Fibroblast of the aortic adventitia (primary cell): ENCODE measurements at regions not wholly inside any gene's neighbourhood (a gene's known extent, or its start where the extent isn't known, plus 50 kb on each side); places are given as distances from the start of the nearest gene placed in this dataset.

ENCODE experiments used
- DNase-seq: peaks from one replicate; pipeline ENCODE4 v3.0.0-alpha.2; 2010; ENCODE audit warnings: low read depth
- H3K4me3 ChIP-seq: 2 replicates; pipeline ENCODE4 v1.5.1; 2011; ENCODE audit warnings: low read depth, mild to moderate bottlenecking, control low read depth, low read length, moderate library complexity
- CTCF ChIP-seq: IDR thresholded peaks from 2 replicates; pipeline ENCODE4 v1.5.1; 2011; ENCODE audit warnings: mild to moderate bottlenecking, low read length, control low read depth, inconsistent platforms; ENCODE audit not compliant: insufficient read depth

DNA sequence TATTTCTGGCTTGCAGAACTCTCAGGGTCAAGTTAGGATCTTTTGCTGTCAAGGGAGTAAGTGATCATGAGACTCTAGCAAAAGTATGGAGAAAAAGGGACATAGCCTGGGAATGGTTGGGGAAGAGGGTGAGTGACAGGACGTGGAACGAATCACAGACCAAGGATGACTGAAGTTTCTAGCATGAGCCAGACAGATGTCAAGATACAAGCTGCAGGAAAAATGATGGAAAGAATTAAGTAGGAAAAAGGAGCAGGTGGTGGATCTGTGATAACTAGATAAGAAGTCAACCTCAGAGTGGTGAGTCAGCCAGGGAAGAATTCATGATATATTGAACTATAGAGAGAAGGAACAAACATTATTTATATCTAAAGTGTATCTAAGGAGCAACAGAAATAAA, 159.8 kb upstream of the SYNDIG1 start:
- peak; percentile 52 for DNase-seq
- no peak for TF ChIP-seq CTCF
- H3K4me3 ChIP-seq: no peak overlapping the region

- no peak for TF ChIP-seq CTCF
- H3K4me3 ChIP-seq: no peak overlapping the region
- no peak for DNase-seq
These were observed 164.1 kb upstream of the SYNDIG1 start for GRCh38 chr20:24305371-24305770.

DNA sequence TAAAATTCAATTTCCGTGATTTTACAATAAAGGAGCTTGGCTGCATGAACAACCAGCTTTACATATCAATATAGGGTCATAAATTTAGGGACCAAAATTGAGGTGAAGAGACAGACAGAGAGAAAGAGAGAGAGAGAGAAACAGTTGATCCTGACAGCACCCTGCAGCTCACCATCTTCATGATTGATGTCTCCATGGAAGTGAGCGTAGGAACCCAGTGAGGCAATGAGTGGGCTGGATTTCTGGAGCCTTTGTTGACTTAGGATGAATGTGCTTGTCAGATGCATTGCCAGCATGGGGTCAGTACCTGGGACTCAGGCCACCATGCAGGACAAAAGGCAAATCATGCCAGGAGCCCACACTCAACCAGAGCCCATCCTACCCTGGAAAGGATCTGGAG, 165.1 kb upstream of the SYNDIG1 start:
- no peak overlapping the region for H3K4me3 ChIP-seq
- no peak for DNase-seq
- TF ChIP-seq CTCF: no peak

DNA sequence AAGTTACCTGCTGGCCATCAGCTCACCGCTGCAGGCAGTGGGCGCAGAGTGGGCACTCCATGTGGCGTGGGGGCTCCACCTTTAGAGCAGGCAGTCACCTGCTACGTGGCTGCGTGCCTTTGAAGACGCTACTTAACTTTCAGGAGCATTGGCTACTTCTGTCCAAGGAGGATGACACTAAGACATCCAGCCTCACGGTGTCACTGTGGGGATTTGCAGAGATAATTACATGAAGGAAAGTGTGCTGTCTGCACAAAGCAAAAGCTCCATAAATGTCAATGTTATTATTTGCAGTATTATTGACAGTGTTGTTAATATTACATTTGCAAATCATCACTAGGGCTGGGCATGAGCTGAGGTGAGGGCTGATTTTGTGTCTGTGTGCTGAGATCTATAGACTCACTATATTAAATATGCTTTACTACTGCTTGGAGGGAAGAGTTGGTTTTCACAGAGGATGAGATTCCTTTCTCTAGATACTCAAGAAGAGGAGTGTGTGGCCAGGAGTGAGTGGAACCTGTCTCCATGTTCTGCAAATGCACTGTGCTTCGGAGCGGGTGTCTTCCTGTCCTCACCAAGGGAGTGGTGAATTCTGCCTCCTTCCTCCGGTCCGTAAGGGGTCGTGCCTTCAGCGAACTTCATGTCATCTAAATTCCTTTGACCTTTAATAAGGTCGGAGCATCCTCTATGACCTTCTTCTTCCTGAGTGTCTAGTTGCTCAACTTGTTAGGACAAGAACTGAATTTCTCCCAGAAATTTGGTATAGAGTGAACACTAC, 165.8 kb upstream of the SYNDIG1 start:
- DNase-seq: peak; percentile 40
- no peak overlapping the region for H3K4me3 ChIP-seq
- peak; percentile 10 for TF ChIP-seq CTCF

DNA sequence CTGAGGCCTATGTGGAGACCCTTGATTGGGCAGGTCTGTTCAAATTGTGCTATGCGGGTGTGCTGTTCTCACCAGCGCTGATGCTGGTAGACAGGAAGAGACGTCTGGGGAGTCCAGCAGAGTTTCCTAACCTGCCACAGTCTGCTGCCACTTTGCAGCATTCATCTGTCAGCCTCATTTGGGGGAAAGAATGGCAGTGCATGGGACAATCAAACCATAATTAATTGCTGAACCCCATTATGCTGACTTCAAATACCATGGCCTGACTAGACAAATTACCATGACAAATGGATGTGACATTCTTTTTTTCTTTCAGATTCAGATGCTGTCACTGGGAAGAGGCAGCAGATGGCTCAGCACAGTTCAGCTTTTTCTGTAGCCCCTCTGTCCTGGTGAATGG, 171.4 kb upstream of the SYNDIG1 start:
- DNase-seq: no peak
- no peak for TF ChIP-seq CTCF
- H3K4me3 ChIP-seq: no peak overlapping the region

DNA sequence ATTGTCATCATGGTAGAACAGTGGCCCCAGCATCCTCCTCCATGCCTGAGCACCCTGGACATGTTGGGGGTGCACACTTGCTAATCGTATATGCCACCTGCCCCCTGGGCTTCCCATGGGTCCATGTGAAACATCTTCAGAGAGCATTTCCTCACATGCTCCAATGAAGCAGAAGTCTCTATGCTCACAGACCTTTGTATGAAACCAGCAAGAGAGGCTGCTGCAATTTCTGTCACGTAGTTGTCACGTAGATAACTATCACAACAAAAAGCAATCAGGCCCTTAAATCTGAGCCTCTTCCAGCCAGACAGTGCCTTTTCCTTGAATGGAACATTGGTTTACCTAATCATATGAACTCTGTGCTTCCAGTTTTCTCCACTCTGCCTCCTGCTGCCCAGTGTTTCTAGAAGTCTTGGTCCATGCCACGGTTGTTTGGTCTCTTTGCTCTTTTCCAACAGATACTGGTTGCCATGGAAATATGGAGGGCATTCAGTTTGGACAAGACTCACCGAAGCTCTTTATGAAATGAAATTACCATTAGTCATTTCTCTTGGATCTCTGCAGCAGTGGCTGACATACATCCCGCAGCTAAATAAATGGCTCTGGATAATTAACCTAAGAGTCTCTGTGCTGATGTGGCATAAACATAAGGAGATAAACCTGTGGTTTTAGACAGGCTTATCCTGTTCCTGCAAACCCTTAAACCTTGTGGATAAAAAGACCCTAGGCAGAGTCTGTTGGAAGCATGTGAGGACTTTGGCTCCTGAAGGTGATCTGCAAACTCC, 172.8 kb upstream of the SYNDIG1 start:
- peak; percentile 73 for DNase-seq

More for the DNA sequence above, 172.8 kb upstream of the SYNDIG1 start:
- peak; percentile 9 for TF ChIP-seq CTCF
- no peak overlapping the region for H3K4me3 ChIP-seq
